Peyer's patch (tissue), 4 donors: ENCODE measurements at regions not wholly inside any gene's neighbourhood (a gene's known extent, or its start where the extent isn't known, plus 50 kb on each side); places are given as distances from the start of the nearest gene placed in this dataset.
"Not testable (repeated sequence)": the region's sequence is repeated elsewhere in the genome, so short reads cannot be mapped to it uniquely, and the experiment has no call there.

Experiments
- DNase-seq, 3 donors: peaks; one replicate each; pipeline ENCODE4 v3.0.0-alpha.2; 2017 to 2019
- H3K27ac ChIP-seq, 4 donors: fragments of 200-600 bp; sonication (generic); one replicate each; pipeline ENCODE4 v1.5.1; 2016 to 2019
- H3K27me3 ChIP-seq, 2 donors: fragments of 200-600 bp; sonication (generic); one replicate each; pipeline ENCODE4 v1.5.1; 2019
- H3K36me3 ChIP-seq, 3 donors: fragments of 200-600 bp; sonication (generic); one replicate each; pipeline ENCODE4 v1.5.1; 2016 to 2019
- H3K4me1 ChIP-seq, 4 donors: fragments of 200-600 bp; sonication (generic); one replicate each; pipeline ENCODE4 v1.5.1; 2016 to 2019
- H3K4me3 ChIP-seq, 4 donors: fragments of 200-600 bp; sonication (generic); 1 replicate in 3 of 4; 2 replicates in 1 of 4; pipeline ENCODE4 v1.5.1; 2016 to 2019; ENCODE audit warnings: mild to moderate bottlenecking in 1 of 4
- H3K9me3 ChIP-seq, 4 donors: fragments of 200-600 bp; sonication (generic); one replicate each; pipeline ENCODE4 v1.5.1; 2016 to 2019; ENCODE audit warnings: mild to moderate bottlenecking in 1 of 4
- CTCF ChIP-seq, 6 experiments: fragments of 450-650 bp in 4 of 6; fragments of 200-600 bp in 2 of 6; sonication (generic) in 1 of 6; IDR thresholded peaks; one replicate each; pipeline ENCODE4 v1.5.1; 2017 to 2019; ENCODE audit warnings: antibody characterized with exemption in 6 of 6, mild to moderate bottlenecking in 3 of 6, moderate library complexity in 1 of 6
- POLR2A ChIP-seq, 2 donors: fragments of 450-650 bp; IDR thresholded peaks; one replicate each; pipeline ENCODE4 v1.5.1; 2017; ENCODE audit warnings: antibody characterized with exemption in 2 of 2, mild to moderate bottlenecking in 2 of 2, moderate library complexity in 2 of 2

- Histone ChIP-seq H3K27me3 (no peaks in the 10 kb centered on the region), H3K4me3 (no peak overlapping the region), H3K4me1 (no peaks in the 10 kb centered on the region), H3K9me3 (peaks cover 0 to 5% (median 0%) of the 10 kb centered on the region in 4 donors), H3K27ac (no peak overlapping the region), H3K36me3 (no peaks in the 10 kb centered on the region)
- DNase-seq: no peak
- TF ChIP-seq CTCF (IDR thresholded peaks at IDR 0.05): no peak
- TF ChIP-seq POLR2A (IDR thresholded peaks at IDR 0.05): no peak
Observed at GRCh38 chr5:174493530-174493929, 230.9 kb upstream of the MSX2 start.

- not testable (repeated sequence) for H3K4me1 ChIP-seq, H3K27me3 ChIP-seq, H3K36me3 ChIP-seq, DNase-seq, H3K27ac ChIP-seq, H3K4me3 ChIP-seq, H3K9me3 ChIP-seq
Observed at GRCh38 chr5:174497939-174498338, 226.4 kb upstream of the MSX2 start.

DNA sequence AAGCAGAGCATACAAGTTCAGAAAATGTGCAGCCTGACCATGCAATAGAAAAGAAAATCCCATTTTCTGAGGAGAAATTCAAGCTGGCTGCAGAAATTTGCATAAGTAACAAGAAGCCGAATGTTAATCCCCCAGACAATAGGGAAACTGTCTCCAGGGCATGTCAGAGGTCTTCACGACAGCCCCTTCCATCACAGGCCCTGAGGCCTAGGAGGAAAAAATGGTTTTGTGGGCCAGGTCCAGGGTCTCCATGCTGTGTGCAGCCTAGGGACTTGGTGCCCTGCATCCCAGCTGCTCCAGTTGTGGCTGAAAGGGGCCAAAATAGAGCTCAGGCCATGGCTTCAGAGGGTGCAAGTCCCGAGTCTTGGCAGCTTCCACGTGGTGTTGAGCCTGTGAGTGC lies 225.8 kb upstream of the MSX2 start:
- H3K4me3 ChIP-seq, H3K27me3 ChIP-seq, H3K27ac ChIP-seq, H3K36me3 ChIP-seq, H3K9me3 ChIP-seq, H3K4me1 ChIP-seq, DNase-seq: not testable (repeated sequence)

- DNase-seq: no peak
- H3K9me3 ChIP-seq: peaks cover 0 to 5% (median 0%) of the 10 kb centered on the region in 4 donors
- H3K4me3 ChIP-seq: no peak overlapping the region
- no peaks in the 10 kb centered on the region for H3K27me3 ChIP-seq
- H3K36me3 ChIP-seq: no peaks in the 10 kb centered on the region
- peaks cover 0 to 25% (median 0%) of the 10 kb centered on the region in 4 donors for H3K4me1 ChIP-seq
- H3K27ac ChIP-seq: no peak overlapping the region
- no peak for TF ChIP-seq CTCF (IDR thresholded peaks at IDR 0.05)
- TF ChIP-seq POLR2A (IDR thresholded peaks at IDR 0.05): no peak
Observed at GRCh38 chr5:174500636-174501035, 223.7 kb upstream of the MSX2 start.

DNA sequence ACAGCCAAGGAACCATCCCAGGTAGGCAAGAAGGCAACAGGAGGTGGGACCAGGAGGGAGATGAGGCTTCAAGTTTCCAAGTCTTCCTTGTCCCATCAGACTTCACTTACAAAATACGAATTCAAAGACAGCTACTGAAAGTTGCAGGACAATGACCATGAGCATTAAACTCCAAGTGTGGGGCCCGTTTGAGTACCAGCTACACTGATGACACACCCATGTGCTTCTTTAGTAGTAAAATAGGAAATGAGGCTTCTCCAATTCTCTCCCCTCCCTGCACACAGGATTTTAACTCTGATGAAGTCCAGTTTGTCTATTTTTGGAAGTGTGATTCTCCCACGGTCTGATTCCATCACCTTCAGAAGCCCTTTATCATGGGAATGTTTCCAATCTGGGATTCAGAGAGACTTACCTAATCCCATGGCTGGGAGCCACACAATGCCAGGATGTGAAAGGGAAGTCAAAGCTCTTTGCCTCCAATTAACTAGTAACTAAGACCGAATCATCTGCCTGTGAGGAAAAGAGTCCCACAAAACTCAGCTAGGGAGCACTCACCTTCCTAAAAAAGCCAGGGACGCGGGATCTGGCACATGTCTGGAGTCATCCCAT lies 222.8 kb upstream of the MSX2 start:
- Histone ChIP-seq H3K27me3 (no peaks in the 10 kb centered on the region), H3K27ac (no peak overlapping the region), H3K4me1 (peaks cover 0 to 31% (median 0%) of the 10 kb centered on the region in 4 donors), H3K9me3 (peaks cover 0 to 5% (median 0%) of the 10 kb centered on the region in 4 donors), H3K4me3 (no peak overlapping the region), H3K36me3 (no peaks in the 10 kb centered on the region)
- DNase-seq: no peak
- TF ChIP-seq POLR2A (IDR thresholded peaks at IDR 0.05) (no peak), CTCF (IDR thresholded peaks at IDR 0.05) (no peak)

- Histone ChIP-seq H3K27ac (peak overlapping the region in 2 of 4 donors; percentile 65 to 80), H3K4me1 (peaks cover 0 to 31% (median 0%) of the 10 kb centered on the region in 4 donors), H3K36me3 (no peaks in the 10 kb centered on the region), H3K9me3 (peaks cover 0 to 1% (median 0%) of the 10 kb centered on the region in 4 donors), H3K27me3 (no peaks in the 10 kb centered on the region), H3K4me3 (no peak overlapping the region)
- TF ChIP-seq POLR2A (IDR thresholded peaks at IDR 0.05): no peak
- no peak for TF ChIP-seq CTCF (IDR thresholded peaks at IDR 0.05)
- DNase-seq: no peak
Observed at GRCh38 chr5:174503086-174503460, 221.3 kb upstream of the MSX2 start.
